Prostate gland (tissue), 2 donors: ENCODE measurements at regions not wholly inside any gene's neighbourhood (a gene's known extent, or its start where the extent isn't known, plus 50 kb on each side); places are given as distances from the start of the nearest gene placed in this dataset.
"Not testable (repeated sequence)": the region's sequence is repeated elsewhere in the genome, so short reads cannot be mapped to it uniquely, and the experiment has no call there.

ENCODE experiments used
- DNase-seq: peaks from one replicate; pipeline ENCODE4 v3.0.0-alpha.2; 2019; ENCODE audit warnings: low spot score
- H3K27ac ChIP-seq, 2 donors: fragments of 200-600 bp; sonication (generic); 2 replicates each; pipeline ENCODE4 v1.5.1; 2017 to 2019
- H3K27me3 ChIP-seq: fragments of 200-600 bp; sonication (generic); replicated peaks from 2 replicates; pipeline ENCODE4 v1.5.1; 2019; ENCODE audit not compliant: insufficient read depth
- H3K36me3 ChIP-seq, 2 donors: fragments of 200-600 bp; sonication (generic); 1 replicate in 1 of 2; 2 replicates in 1 of 2; pipeline versions ENCODE4 v1.5.1 to v1.8.1; 2017 to 2019
- H3K4me1 ChIP-seq: fragments of 200-600 bp; sonication (generic); replicated peaks from 2 replicates; pipeline ENCODE4 v1.5.1; 2019
- H3K4me3 ChIP-seq, 2 donors: fragments of 200-600 bp; sonication (generic); 2 replicates each; pipeline ENCODE4 v1.5.1; 2017 to 2019
- H3K9me3 ChIP-seq: fragments of 200-600 bp; sonication (generic); 2 replicates; pipeline ENCODE4 v1.5.1; 2017
- POLR2A ChIP-seq: fragments of 450-650 bp; IDR thresholded peaks from one replicate; pipeline ENCODE4 v1.6.1; 2016; ENCODE audit warnings: antibody characterized with exemption, mild to moderate bottlenecking
- POLR2AphosphoS5 ChIP-seq: sonication (generic); formaldehyde crosslinking; IDR thresholded peaks from one replicate; pipeline ENCODE4 v1.6.1; 2017; ENCODE audit warnings: antibody characterized with exemption
- WGBS: methylation state at CpG from one replicate; pipeline ENCODE4 v1.1.5; 2018; 5-methylcytosine and 5-hydroxymethylcytosine counted together
- intact Hi-C: fragments of 100-400 bp; cut with DNase I; formaldehyde crosslinking; loops from one replicate; pipeline ENCODE4 v1.14.2; 2022
- TF ChIP-seq, protein P1 (sequence below), 4 experiments: fragments of 200-600 bp in 2 of 4; fragments of 450-650 bp in 2 of 4; sonication (generic) in 2 of 4; IDR thresholded peaks; 1 replicate in 3 of 4; 2 replicates in 1 of 4; pipeline ENCODE4 v1.5.1; 2016 to 2019; ENCODE audit warnings: antibody characterized with exemption in 4 of 4, mild to moderate bottlenecking in 2 of 4, moderate library complexity in 2 of 4

DNA sequence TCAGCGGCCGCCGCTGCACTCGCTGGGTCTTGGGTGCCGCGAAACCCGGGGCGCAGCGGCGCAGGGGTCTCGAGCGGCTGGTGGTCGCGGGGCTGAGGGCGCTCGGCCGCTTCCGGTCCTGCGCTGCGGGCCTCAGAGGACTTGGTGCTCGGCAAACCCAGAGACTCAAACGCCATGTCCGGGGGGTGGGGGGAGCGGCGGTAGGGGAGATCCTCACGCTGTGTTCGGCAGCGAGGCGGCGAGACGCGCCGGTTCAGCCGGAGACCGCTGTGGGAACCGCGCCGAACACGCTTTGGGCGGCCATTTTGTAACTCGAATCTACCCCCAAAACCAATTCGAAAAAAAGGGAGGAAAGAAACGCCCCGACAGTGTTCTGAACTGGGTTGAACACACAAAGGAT is 317.5 kb upstream of the CDH18 start:
- DNase-seq = no peak
- H3K4me1 ChIP-seq = no peaks in the 10 kb centered on the region
- intact Hi-C loops = no loop called here
- no peaks in the 10 kb centered on the region for H3K27me3 ChIP-seq
- WGBS = 95% methylated on average over 41 of the region's 44 CpGs
- H3K36me3 ChIP-seq = no peaks in the 10 kb centered on the region
- TF ChIP-seq POLR2A = no peak
- TF ChIP-seq, protein P1, sequence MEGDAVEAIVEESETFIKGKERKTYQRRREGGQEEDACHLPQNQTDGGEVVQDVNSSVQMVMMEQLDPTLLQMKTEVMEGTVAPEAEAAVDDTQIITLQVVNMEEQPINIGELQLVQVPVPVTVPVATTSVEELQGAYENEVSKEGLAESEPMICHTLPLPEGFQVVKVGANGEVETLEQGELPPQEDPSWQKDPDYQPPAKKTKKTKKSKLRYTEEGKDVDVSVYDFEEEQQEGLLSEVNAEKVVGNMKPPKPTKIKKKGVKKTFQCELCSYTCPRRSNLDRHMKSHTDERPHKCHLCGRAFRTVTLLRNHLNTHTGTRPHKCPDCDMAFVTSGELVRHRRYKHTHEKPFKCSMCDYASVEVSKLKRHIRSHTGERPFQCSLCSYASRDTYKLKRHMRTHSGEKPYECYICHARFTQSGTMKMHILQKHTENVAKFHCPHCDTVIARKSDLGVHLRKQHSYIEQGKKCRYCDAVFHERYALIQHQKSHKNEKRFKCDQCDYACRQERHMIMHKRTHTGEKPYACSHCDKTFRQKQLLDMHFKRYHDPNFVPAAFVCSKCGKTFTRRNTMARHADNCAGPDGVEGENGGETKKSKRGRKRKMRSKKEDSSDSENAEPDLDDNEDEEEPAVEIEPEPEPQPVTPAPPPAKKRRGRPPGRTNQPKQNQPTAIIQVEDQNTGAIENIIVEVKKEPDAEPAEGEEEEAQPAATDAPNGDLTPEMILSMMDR (IDR thresholded peaks at IDR 0.05) = no peak
- no peak for TF ChIP-seq POLR2AphosphoS5
- no peaks in the 10 kb centered on the region for H3K9me3 ChIP-seq
- no peak overlapping the region for H3K27ac ChIP-seq
- H3K4me3 ChIP-seq = no peak overlapping the region

DNA sequence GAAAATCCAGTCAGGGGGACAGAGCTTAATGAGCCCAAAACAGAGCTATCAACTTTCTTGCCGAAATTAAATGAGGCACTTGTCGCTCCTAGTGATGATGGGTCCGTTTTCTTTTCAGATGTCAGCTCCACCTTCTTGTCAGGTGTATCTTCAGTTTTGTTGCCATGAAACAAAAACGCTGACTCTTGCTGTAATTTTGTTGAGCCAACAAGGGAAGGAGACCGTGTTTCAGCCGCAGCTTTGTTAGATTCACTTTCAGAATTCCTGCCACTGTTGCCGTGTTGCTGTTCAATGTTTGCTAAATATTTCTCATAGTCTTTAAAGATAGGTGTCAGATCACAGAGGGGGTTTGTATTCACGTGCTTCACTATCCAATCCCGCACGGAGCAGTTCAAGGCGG is 316.6 kb upstream of the CDH18 start:
- H3K27me3 ChIP-seq, H3K36me3 ChIP-seq, DNase-seq, H3K27ac ChIP-seq, H3K9me3 ChIP-seq, H3K4me1 ChIP-seq, H3K4me3 ChIP-seq, intact Hi-C loops: not testable (repeated sequence)
- WGBS = 93% methylated on average over 11 of the region's 11 CpGs

DNA sequence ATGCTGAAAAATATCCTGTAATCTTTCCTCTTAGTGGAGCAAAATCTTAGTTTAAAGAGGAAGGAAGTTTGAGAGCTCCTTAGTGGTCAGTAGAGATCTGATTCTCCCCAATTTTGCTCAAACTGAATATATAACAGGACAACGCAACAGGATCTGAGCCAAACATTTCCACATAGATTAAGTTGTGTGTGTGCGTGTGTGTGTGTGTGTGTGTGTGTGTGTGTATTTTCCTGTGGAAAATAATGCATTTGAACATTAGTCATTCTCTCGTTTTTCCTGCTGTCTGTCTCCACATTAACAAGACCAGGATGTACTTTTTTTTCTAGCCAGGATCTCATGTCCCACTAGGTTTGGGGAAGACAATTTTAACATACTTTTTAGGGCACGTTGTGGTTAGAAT is 312.1 kb upstream of the CDH18 start:
- Histone ChIP-seq H3K9me3 (no peaks in the 10 kb centered on the region), H3K4me3 (no peak overlapping the region), H3K4me1 (no peaks in the 10 kb centered on the region), H3K36me3 (no peaks in the 10 kb centered on the region), H3K27ac (no peak overlapping the region), H3K27me3 (no peaks in the 10 kb centered on the region)
- DNase-seq = no peak
- 53% methylated on average over 4 of the region's 4 CpGs for WGBS
- intact Hi-C loops = no loop called here
- no peak for TF ChIP-seq POLR2AphosphoS5

DNA sequence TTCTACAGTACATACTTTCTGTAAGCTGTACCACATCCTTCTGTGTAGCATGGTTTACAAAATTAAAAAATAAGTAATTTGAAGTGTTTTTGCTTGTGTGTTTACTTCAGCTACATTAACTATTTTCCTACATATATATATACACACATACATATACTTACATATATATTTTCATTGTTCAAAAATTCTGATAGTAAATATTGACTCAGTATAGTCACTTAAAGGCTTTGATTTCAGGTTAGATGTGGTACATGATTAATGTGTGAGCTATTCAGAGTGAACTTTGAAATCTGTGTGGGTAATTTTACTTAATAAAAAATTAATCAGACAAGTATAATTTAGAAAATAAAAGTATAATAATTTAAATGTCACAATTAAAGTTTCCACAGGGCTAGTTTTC is 306.7 kb upstream of the CDH18 start:
- Histone ChIP-seq H3K9me3 (no peaks in the 10 kb centered on the region), H3K4me3 (no peak overlapping the region), H3K27me3 (no peaks in the 10 kb centered on the region), H3K36me3 (no peaks in the 10 kb centered on the region), H3K27ac (no peak overlapping the region), H3K4me1 (no peaks in the 10 kb centered on the region)
- DNase-seq = no peak
- no peak for TF ChIP-seq POLR2AphosphoS5
- no peak for TF ChIP-seq POLR2A
- TF ChIP-seq, protein P1 (IDR thresholded peaks at IDR 0.05) = no peak
- intact Hi-C loops = no loop called here

DNA sequence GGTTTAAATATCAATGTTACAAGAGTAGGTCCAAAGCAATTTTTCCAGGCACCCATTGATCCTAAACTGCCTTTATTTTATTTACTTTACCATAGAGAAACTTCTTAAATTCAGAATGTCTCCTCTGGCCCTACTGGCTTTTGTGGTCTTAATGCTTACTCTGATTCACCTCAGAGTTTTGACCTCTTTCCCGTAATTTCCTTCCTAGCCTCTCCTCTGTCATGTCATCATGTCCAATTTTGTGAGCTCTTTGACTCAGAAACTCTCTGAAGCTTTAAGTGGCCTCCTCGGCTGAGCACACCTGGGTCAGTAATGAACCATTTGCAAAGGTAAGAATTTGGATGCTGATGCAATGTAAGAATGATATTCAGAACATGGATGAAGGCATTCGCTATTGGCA is 303.8 kb upstream of the CDH18 start:
- no peak for DNase-seq
- H3K27me3 ChIP-seq = no peaks in the 10 kb centered on the region
- intact Hi-C loops = no loop called here
- no peaks in the 10 kb centered on the region for H3K4me1 ChIP-seq
- 83% methylated on average over 3 of the region's 3 CpGs for WGBS
- TF ChIP-seq POLR2AphosphoS5 (no peak), POLR2A (no peak)
- TF ChIP-seq, protein P1 (IDR thresholded peaks at IDR 0.05) = no peak
- no peak overlapping the region for H3K4me3 ChIP-seq
- H3K9me3 ChIP-seq = no peaks in the 10 kb centered on the region
- H3K36me3 ChIP-seq = no peaks in the 10 kb centered on the region
- H3K27ac ChIP-seq = no peak overlapping the region

DNA sequence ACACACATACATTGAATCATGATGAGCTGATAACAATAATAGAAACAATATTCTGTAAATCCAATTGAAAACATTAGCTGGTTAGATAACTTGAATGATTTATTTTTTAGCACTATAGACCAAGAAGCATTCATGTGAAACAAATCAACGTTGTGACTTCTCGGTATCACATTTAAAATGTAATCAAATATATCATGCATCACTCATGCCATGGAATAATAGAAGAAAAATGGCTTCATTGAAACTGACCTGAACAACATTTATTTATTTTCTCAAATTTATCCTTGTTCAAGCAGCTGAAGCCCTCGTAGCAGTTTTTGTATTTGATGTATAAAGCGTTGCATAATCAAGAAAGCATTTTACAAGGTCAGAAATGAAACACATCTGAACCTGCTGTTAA is 299.6 kb upstream of the CDH18 start:
- Histone ChIP-seq H3K4me1 (no peaks in the 10 kb centered on the region), H3K4me3 (no peak overlapping the region), H3K27me3 (no peaks in the 10 kb centered on the region), H3K9me3 (no peaks in the 10 kb centered on the region), H3K36me3 (no peaks in the 10 kb centered on the region), H3K27ac (no peak overlapping the region)
- 73% methylated on average over 4 of the region's 4 CpGs for WGBS
- TF ChIP-seq, protein P1 (IDR thresholded peaks at IDR 0.05) = no peak
- TF ChIP-seq POLR2AphosphoS5 (no peak), POLR2A (no peak)
- intact Hi-C loops = no loop called here
- DNase-seq = no peak
